DOHH2 (cell line): ENCODE measurements at regions not wholly inside any gene's neighbourhood (a gene's known extent, or its start where the extent isn't known, plus 50 kb on each side); places are given as distances from the start of the nearest gene placed in this dataset.

Experiments used
- CTCF ChIP-seq: fragments of 200-600 bp; sonication (generic); IDR thresholded peaks from one replicate; pipeline ENCODE4 v1.5.1; 2014; ENCODE audit warnings: antibody characterized with exemption, mild to moderate bottlenecking, low read depth, low read length; ENCODE audit not compliant: poor library complexity, severe bottlenecking
- EZH2phosphoT487 ChIP-seq: fragments of 200-600 bp; sonication (generic); IDR thresholded peaks from 2 replicates; pipeline ENCODE4 v1.6.1; 2017; ENCODE audit warnings: borderline replicate concordance, mild to moderate bottlenecking, antibody characterized with exemption, low read length, moderate library complexity, mixed read lengths

GRCh38 chr11:122192634-122193255 is 76.7 kb upstream of the BLID start:
- TF ChIP-seq CTCF: no peak
- no peak for TF ChIP-seq EZH2phosphoT487
